OCI-LY1 (cell line): ENCODE measurements at regions not wholly inside any gene's neighbourhood (a gene's known extent, or its start where the extent isn't known, plus 50 kb on each side); places are given as distances from the start of the nearest gene placed in this dataset.

ENCODE experiments used
- CTCF ChIP-seq: fragments of 200-600 bp; sonication (generic), shearing (Covaris generic); IDR thresholded peaks from 2 replicates; pipeline ENCODE4 v1.5.1; 2017; ENCODE audit warnings: mild to moderate bottlenecking, antibody characterized with exemption, low read length, moderate library complexity, mixed read lengths
- EZH2 ChIP-seq: fragments of 200-600 bp; sonication (generic), shearing (Covaris generic); IDR thresholded peaks from 2 replicates; pipeline ENCODE4 v1.8.0; 2017; ENCODE audit warnings: borderline replicate concordance, mixed run types, mild to moderate bottlenecking, antibody characterized with exemption, low read length, moderate library complexity, mixed read lengths

- TF ChIP-seq CTCF (no peak), EZH2 (no peak)
These were observed 54.8 kb upstream of the CACUL1 start for GRCh38 chr10:118809357-118810220.
